Fibroblast of lung (primary cell): ENCODE measurements at regions not wholly inside any gene's neighbourhood (a gene's known extent, or its start where the extent isn't known, plus 50 kb on each side); places are given as distances from the start of the nearest gene placed in this dataset.

Experiments
- DNase-seq, 2 donors: peaks; one replicate each; pipeline versions ENCODE4 v3.0.0 to v3.0.0-alpha.2; 2010; ENCODE audit warnings: low read depth in 2 of 2
- H2AFZ ChIP-seq: 2 replicates; pipeline ENCODE4 v1.5.1; 2012; ENCODE audit warnings: low read length, control low read depth, inconsistent platforms
- H3K27ac ChIP-seq: 2 replicates; pipeline ENCODE4 v1.5.1; 2011; ENCODE audit warnings: low read length, control low read depth; ENCODE audit not compliant: insufficient read depth
- H3K27me3 ChIP-seq: 2 replicates; pipeline ENCODE4 v1.5.1; 2011; ENCODE audit warnings: mild to moderate bottlenecking, low read length; ENCODE audit not compliant: control insufficient read depth, insufficient read depth
- H3K36me3 ChIP-seq: 2 replicates; pipeline ENCODE4 v1.5.1; 2011; ENCODE audit warnings: low read length; ENCODE audit not compliant: control insufficient read depth, insufficient read depth
- H3K4me1 ChIP-seq: 2 replicates; pipeline ENCODE4 v1.5.1; 2011; ENCODE audit warnings: low read length; ENCODE audit not compliant: control insufficient read depth, insufficient read depth; ENCODE audit errors: extremely low read depth
- H3K4me2 ChIP-seq: 2 replicates; pipeline ENCODE4 v1.5.1; 2011; ENCODE audit warnings: low read length, control low read depth; ENCODE audit not compliant: insufficient read depth; ENCODE audit errors: extremely low read depth
- H3K4me3 ChIP-seq, 4 experiments: fragments of 200-600 bp in 1 of 4; sonication (generic) in 1 of 4; replicated peaks in 1 of 4; 2 replicates each; pipeline ENCODE4 v1.5.1; 2011 to 2016; ENCODE audit warnings: low read length in 4 of 4, low read depth in 3 of 4, mild to moderate bottlenecking in 3 of 4, control low read depth in 2 of 4, inconsistent platforms in 1 of 4, mixed read lengths in 1 of 4; ENCODE audit not compliant: insufficient read depth in 1 of 4; ENCODE audit errors: control extremely low read depth in 1 of 4
- H3K79me2 ChIP-seq: 2 replicates; pipeline ENCODE4 v1.5.1; 2012; ENCODE audit warnings: mild to moderate bottlenecking, low read length, inconsistent platforms; ENCODE audit not compliant: control insufficient read depth, insufficient read depth
- H3K9ac ChIP-seq: 2 replicates; pipeline ENCODE4 v1.5.1; 2011; ENCODE audit warnings: mild to moderate bottlenecking, low read length, control low read depth; ENCODE audit not compliant: insufficient read depth
- H3K9me3 ChIP-seq: 2 replicates; pipeline ENCODE4 v1.5.1; 2012; ENCODE audit warnings: low read depth, low read length; ENCODE audit not compliant: control insufficient read depth, insufficient read depth
- H4K20me1 ChIP-seq: 2 replicates; pipeline ENCODE4 v1.5.1; 2011; ENCODE audit warnings: low read length; ENCODE audit not compliant: control insufficient read depth, insufficient read depth; ENCODE audit errors: extremely low read depth
- EZH2 ChIP-seq: IDR thresholded peaks from 2 replicates; pipeline ENCODE4 v1.5.1; 2012; ENCODE audit warnings: low read length, control low read depth, mild to moderate bottlenecking; ENCODE audit errors: missing control alignments
- TF ChIP-seq, protein P1 (sequence below), 2 donors: IDR thresholded peaks in 1 of 2; conservative IDR thresholded peaks in 1 of 2; 1 replicate in 1 of 2; 2 replicates in 1 of 2; pipeline ENCODE4 v1.5.1; 2011 to 2012; ENCODE audit warnings: low read length in 2 of 2, control low read depth in 1 of 2, inconsistent platforms in 1 of 2, low read depth in 1 of 2, mild to moderate bottlenecking in 1 of 2

GRCh38 chr5:2382776-2383697 is 368.4 kb downstream of the IRX2 start:
- Histone ChIP-seq H2AFZ (no peak overlapping the region), H3K9ac (no peak overlapping the region), H3K27me3 (no peaks in the 10 kb centered on the region), H3K79me2 (no peaks in the 10 kb centered on the region), H3K27ac (no peak overlapping the region), H4K20me1 (no peaks in the 10 kb centered on the region), H3K36me3 (no peaks in the 10 kb centered on the region), H3K9me3 (no peaks in the 10 kb centered on the region), H3K4me2 (no peak overlapping the region), H3K4me3 (no peak overlapping the region), H3K4me1 (no peaks in the 10 kb centered on the region)
- TF ChIP-seq EZH2 = no peak
- TF ChIP-seq, protein P1, sequence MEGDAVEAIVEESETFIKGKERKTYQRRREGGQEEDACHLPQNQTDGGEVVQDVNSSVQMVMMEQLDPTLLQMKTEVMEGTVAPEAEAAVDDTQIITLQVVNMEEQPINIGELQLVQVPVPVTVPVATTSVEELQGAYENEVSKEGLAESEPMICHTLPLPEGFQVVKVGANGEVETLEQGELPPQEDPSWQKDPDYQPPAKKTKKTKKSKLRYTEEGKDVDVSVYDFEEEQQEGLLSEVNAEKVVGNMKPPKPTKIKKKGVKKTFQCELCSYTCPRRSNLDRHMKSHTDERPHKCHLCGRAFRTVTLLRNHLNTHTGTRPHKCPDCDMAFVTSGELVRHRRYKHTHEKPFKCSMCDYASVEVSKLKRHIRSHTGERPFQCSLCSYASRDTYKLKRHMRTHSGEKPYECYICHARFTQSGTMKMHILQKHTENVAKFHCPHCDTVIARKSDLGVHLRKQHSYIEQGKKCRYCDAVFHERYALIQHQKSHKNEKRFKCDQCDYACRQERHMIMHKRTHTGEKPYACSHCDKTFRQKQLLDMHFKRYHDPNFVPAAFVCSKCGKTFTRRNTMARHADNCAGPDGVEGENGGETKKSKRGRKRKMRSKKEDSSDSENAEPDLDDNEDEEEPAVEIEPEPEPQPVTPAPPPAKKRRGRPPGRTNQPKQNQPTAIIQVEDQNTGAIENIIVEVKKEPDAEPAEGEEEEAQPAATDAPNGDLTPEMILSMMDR (conservative IDR thresholded peaks at IDR 0.05 in 1 of 2, IDR thresholded peaks at IDR 0.05 in 1 of 2; ENCODE audit: low read depth in 1 of 2, low read length in 2 of 2) = no peak
- no peak for DNase-seq

- Histone ChIP-seq H3K9ac (no peak overlapping the region), H3K9me3 (no peaks in the 10 kb centered on the region), H3K4me2 (no peak overlapping the region), H3K4me1 (no peaks in the 10 kb centered on the region), H2AFZ (no peak overlapping the region), H3K36me3 (no peaks in the 10 kb centered on the region), H3K79me2 (no peaks in the 10 kb centered on the region), H3K4me3 (no peak overlapping the region), H3K27me3 (no peaks in the 10 kb centered on the region), H3K27ac (no peak overlapping the region), H4K20me1 (no peaks in the 10 kb centered on the region)
- TF ChIP-seq, protein P1 (conservative IDR thresholded peaks at IDR 0.05 in 1 of 2, IDR thresholded peaks at IDR 0.05 in 1 of 2; ENCODE audit: low read depth in 1 of 2, low read length in 2 of 2) = no peak
- no peak for TF ChIP-seq EZH2
- DNase-seq = no peak
Measured at GRCh38 chr5:2381861-2382260, 369.6 kb downstream of the IRX2 start.

DNA sequence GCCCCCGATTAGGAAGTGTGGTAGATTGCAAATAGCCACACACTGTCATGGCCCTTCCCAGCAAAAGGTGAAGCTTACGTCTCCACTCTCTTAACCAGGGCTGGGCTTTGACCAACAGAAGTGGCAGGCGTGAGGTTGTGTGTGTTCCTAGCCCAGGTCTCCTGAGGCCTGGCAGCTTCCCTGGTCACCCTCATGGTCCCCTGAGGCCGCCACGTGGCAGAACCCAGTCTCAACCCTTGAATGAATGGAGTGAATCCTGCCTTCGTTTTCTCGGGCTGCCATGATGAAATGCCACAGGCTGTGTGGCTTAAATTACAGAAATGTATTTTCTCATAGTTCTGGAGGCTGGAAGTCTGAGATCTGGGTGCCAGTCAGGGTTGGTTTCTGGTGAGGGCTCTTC is 370.4 kb downstream of the IRX2 start:
- no peaks in the 10 kb centered on the region for H3K9me3 ChIP-seq
- H4K20me1 ChIP-seq = no peaks in the 10 kb centered on the region
- H3K36me3 ChIP-seq = no peaks in the 10 kb centered on the region
- no peaks in the 10 kb centered on the region for H3K4me1 ChIP-seq
- H3K4me3 ChIP-seq = no peak overlapping the region
- H2AFZ ChIP-seq = no peak overlapping the region
- no peaks in the 10 kb centered on the region for H3K27me3 ChIP-seq
- H3K9ac ChIP-seq = no peak overlapping the region
- no peaks in the 10 kb centered on the region for H3K79me2 ChIP-seq
- no peak overlapping the region for H3K27ac ChIP-seq
- no peak for TF ChIP-seq EZH2
- TF ChIP-seq, protein P1 (conservative IDR thresholded peaks at IDR 0.05 in 1 of 2, IDR thresholded peaks at IDR 0.05 in 1 of 2; ENCODE audit: low read depth in 1 of 2, low read length in 2 of 2) = no peak
- DNase-seq = no peak
- H3K4me2 ChIP-seq = no peak overlapping the region
